Mesenchymal stem cell (in vitro differentiated cells and primary cell): ENCODE measurements at regions not wholly inside any gene's neighbourhood (a gene's known extent, or its start where the extent isn't known, plus 50 kb on each side); places are given as distances from the start of the nearest gene placed in this dataset.

Experiments
- DNase-seq: peaks from one replicate; pipeline ENCODE4 v3.0.0-alpha.2; 2013
- H2AFZ ChIP-seq: one replicate; pipeline ENCODE4 v1.6.1; 2013; ENCODE audit warnings: low read depth, mild to moderate bottlenecking, control low read depth, inconsistent platforms, low read length, moderate library complexity
- H2AK5ac ChIP-seq: 2 replicates; pipeline ENCODE4 v1.6.1; 2013; ENCODE audit warnings: low read length, moderate library complexity, mild to moderate bottlenecking, inconsistent platforms; ENCODE audit not compliant: severe bottlenecking
- H2BK120ac ChIP-seq: one replicate; pipeline ENCODE4 v1.6.1; 2013; ENCODE audit warnings: low read depth, mild to moderate bottlenecking, inconsistent platforms, low read length, moderate library complexity
- H2BK12ac ChIP-seq, 2 experiments: one replicate each; pipeline ENCODE4 v1.6.1; 2013; ENCODE audit warnings: inconsistent platforms in 2 of 2, low read length in 2 of 2, mild to moderate bottlenecking in 2 of 2, moderate library complexity in 2 of 2, control low read depth in 1 of 2
- H2BK15ac ChIP-seq: one replicate; pipeline ENCODE4 v1.6.1; 2013; ENCODE audit warnings: mild to moderate bottlenecking, low read depth, inconsistent platforms; ENCODE audit not compliant: poor library complexity, severe bottlenecking
- H2BK5ac ChIP-seq: 2 replicates; pipeline ENCODE4 v1.6.1; 2013; ENCODE audit warnings: low read depth, mild to moderate bottlenecking, low read length, control low read depth, inconsistent platforms; ENCODE audit not compliant: poor library complexity, severe bottlenecking
- H3K14ac ChIP-seq, 2 experiments: one replicate each; pipeline ENCODE4 v1.6.1; 2013; ENCODE audit warnings: inconsistent platforms in 2 of 2, low read length in 2 of 2, control low read depth in 1 of 2, mild to moderate bottlenecking in 1 of 2, moderate library complexity in 1 of 2
- H3K18ac ChIP-seq, 2 experiments: one replicate each; pipeline ENCODE4 v1.6.1; 2013; ENCODE audit warnings: inconsistent platforms in 2 of 2, low read length in 2 of 2, control low read depth in 1 of 2, low read depth in 1 of 2, mild to moderate bottlenecking in 1 of 2
- H3K23ac ChIP-seq, 2 experiments: one replicate each; pipeline ENCODE4 v1.6.1; 2013; ENCODE audit warnings: inconsistent platforms in 2 of 2, low read length in 2 of 2, mild to moderate bottlenecking in 2 of 2, moderate library complexity in 2 of 2, control low read depth in 1 of 2
- H3K27ac ChIP-seq: 2 replicates; pipeline ENCODE4 v1.5.1; 2013; ENCODE audit warnings: mild to moderate bottlenecking, moderate library complexity, low read length, control low read depth, inconsistent platforms; ENCODE audit not compliant: poor library complexity, severe bottlenecking
- H3K27me3 ChIP-seq, 2 experiments: 2 replicates each; pipeline versions ENCODE4 v1.6.1 to v1.7.0; 2013; ENCODE audit warnings: low read length in 2 of 2, mild to moderate bottlenecking in 2 of 2, moderate library complexity in 2 of 2, control low read depth in 1 of 2, inconsistent platforms in 1 of 2; ENCODE audit not compliant: control insufficient read depth in 1 of 2, insufficient read depth in 1 of 2
- H3K36me3 ChIP-seq, 2 experiments: 2 replicates each; pipeline versions ENCODE4 v1.6.1 to v1.7.0; 2013; ENCODE audit warnings: low read length in 2 of 2, control low read depth in 1 of 2, inconsistent platforms in 1 of 2, low read depth in 1 of 2, mild to moderate bottlenecking in 1 of 2; ENCODE audit not compliant: insufficient read depth in 2 of 2, control insufficient read depth in 1 of 2
- H3K4ac ChIP-seq, 2 experiments: one replicate each; pipeline ENCODE4 v1.6.1; 2013; ENCODE audit warnings: inconsistent platforms in 2 of 2, low read length in 2 of 2, mild to moderate bottlenecking in 2 of 2, moderate library complexity in 2 of 2, control low read depth in 1 of 2, low read depth in 1 of 2
- H3K4me1 ChIP-seq: 2 replicates; pipeline ENCODE4 v1.6.1; 2013; ENCODE audit warnings: low read depth, low read length, control low read depth; ENCODE audit not compliant: control insufficient read depth, insufficient read depth
- H3K4me2 ChIP-seq: 2 replicates; pipeline ENCODE4 v1.6.1; 2013; ENCODE audit warnings: low read length, mild to moderate bottlenecking, inconsistent platforms; ENCODE audit not compliant: poor library complexity, severe bottlenecking
- H3K4me3 ChIP-seq, 2 experiments: 2 replicates each; pipeline versions ENCODE4 v1.5.1 to v1.7.0; 2013; ENCODE audit warnings: low read length in 2 of 2, mild to moderate bottlenecking in 2 of 2, control low read depth in 1 of 2, low read depth in 1 of 2; ENCODE audit not compliant: insufficient read depth in 1 of 2
- H3K79me1 ChIP-seq: replicated peaks from 2 replicates; pipeline ENCODE4 v1.6.1; 2013; ENCODE audit warnings: mild to moderate bottlenecking, control low read depth, low read length, inconsistent platforms; ENCODE audit not compliant: poor library complexity, severe bottlenecking
- H3K9ac ChIP-seq: 2 replicates; pipeline ENCODE4 v1.7.0; 2013; ENCODE audit warnings: mild to moderate bottlenecking, low read length, moderate library complexity
- H3K9me3 ChIP-seq: 2 replicates; pipeline ENCODE4 v1.7.0; 2013; ENCODE audit warnings: mild to moderate bottlenecking, low read length; ENCODE audit not compliant: control insufficient read depth
- H4K8ac ChIP-seq: one replicate; pipeline ENCODE4 v1.6.1; 2013; ENCODE audit warnings: inconsistent platforms, mild to moderate bottlenecking, low read length, moderate library complexity
- H4K91ac ChIP-seq: one replicate; pipeline ENCODE4 v1.6.1; 2013; ENCODE audit warnings: mild to moderate bottlenecking, low read length, inconsistent platforms
- WGBS: methylation state at CpG from one replicate; pipeline ENCODE4 v1.1.7; 2013; ENCODE audit warnings: mixed read lengths; 5-methylcytosine and 5-hydroxymethylcytosine counted together

- no peak overlapping the region for H2BK12ac ChIP-seq
- H3K4me2 ChIP-seq: no peak overlapping the region
- no peak overlapping the region for H4K91ac ChIP-seq
- no peaks in the 10 kb centered on the region for H3K36me3 ChIP-seq
- no peak overlapping the region for H2BK5ac ChIP-seq
- no peak overlapping the region for H3K9ac ChIP-seq
- no peak overlapping the region for H3K4me3 ChIP-seq
- no peak overlapping the region for H4K8ac ChIP-seq
- no peak overlapping the region for H2BK120ac ChIP-seq
- H2BK15ac ChIP-seq: no peak overlapping the region
- H3K4me1 ChIP-seq: no peaks in the 10 kb centered on the region
- no peak for DNase-seq
- no peaks in the 10 kb centered on the region for H3K9me3 ChIP-seq
- H3K23ac ChIP-seq: no peak overlapping the region
- H3K14ac ChIP-seq: no peak overlapping the region
- WGBS: 76% methylated on average over 14 of the region's 16 CpGs
- no peak overlapping the region for H3K27ac ChIP-seq
- no peaks in the 10 kb centered on the region for H3K79me1 ChIP-seq
- H3K27me3 ChIP-seq: peaks cover 0 to 10% of the 10 kb centered on the region in 2 experiments
- H2AK5ac ChIP-seq: no peak overlapping the region
- H3K4ac ChIP-seq: no peak overlapping the region
- H2AFZ ChIP-seq: no peak overlapping the region
- no peak overlapping the region for H3K18ac ChIP-seq
Observed at GRCh38 chr14:104372390-104373054, 207.0 kb upstream of the C14orf180 start.

- Histone ChIP-seq H4K91ac (no peak overlapping the region), H2BK5ac (no peak overlapping the region), H2AFZ (no peak overlapping the region), H3K4me1 (no peaks in the 10 kb centered on the region), H3K4ac (no peak overlapping the region), H3K9ac (no peak overlapping the region), H4K8ac (no peak overlapping the region), H2BK120ac (no peak overlapping the region), H3K27me3 (peaks cover 0 to 15% of the 10 kb centered on the region in 2 experiments), H3K23ac (no peak overlapping the region), H3K4me2 (no peak overlapping the region), H3K4me3 (no peak overlapping the region), H3K79me1 (no peaks in the 10 kb centered on the region), H3K18ac (no peak overlapping the region), H2BK15ac (no peak overlapping the region), H3K9me3 (no peaks in the 10 kb centered on the region), H3K14ac (no peak overlapping the region), H2BK12ac (no peak overlapping the region), H3K36me3 (no peaks in the 10 kb centered on the region), H3K27ac (no peak overlapping the region), H2AK5ac (no peak overlapping the region)
- 83% methylated on average over 26 of the region's 26 CpGs for WGBS
- no peak for DNase-seq
Observed at GRCh38 chr14:104373055-104373854, 206.3 kb upstream of the C14orf180 start.

- Histone ChIP-seq H2AFZ (no peak overlapping the region), H2BK120ac (no peak overlapping the region)
- 85% methylated on average over 33 of the region's 33 CpGs for WGBS
Observed at GRCh38 chr14:104373855-104374717, 205.5 kb upstream of the C14orf180 start.

GRCh38 chr14:104374718-104375080, 204.9 kb upstream of the C14orf180 start:
- 89% methylated on average over 3 of the region's 3 CpGs for WGBS

More at GRCh38 chr14:104373855-104374717, 205.5 kb upstream of the C14orf180 start:
- H2BK12ac ChIP-seq: no peak overlapping the region
- H2BK15ac ChIP-seq: no peak overlapping the region
- H3K36me3 ChIP-seq: no peaks in the 10 kb centered on the region
- H3K9ac ChIP-seq: no peak overlapping the region
- no peaks in the 10 kb centered on the region for H3K79me1 ChIP-seq
- H3K4ac ChIP-seq: no peak overlapping the region
- no peaks in the 10 kb centered on the region for H3K4me1 ChIP-seq
- H3K27me3 ChIP-seq: peaks cover 0 to 16% of the 10 kb centered on the region in 2 experiments
- no peak overlapping the region for H3K4me3 ChIP-seq
- H2BK5ac ChIP-seq: no peak overlapping the region
- no peak overlapping the region for H4K8ac ChIP-seq
- no peak overlapping the region for H3K4me2 ChIP-seq
- no peaks in the 10 kb centered on the region for H3K9me3 ChIP-seq
- no peak overlapping the region for H3K27ac ChIP-seq
- DNase-seq: no peak
- no peak overlapping the region for H2AK5ac ChIP-seq
- no peak overlapping the region for H4K91ac ChIP-seq
- H3K14ac ChIP-seq: no peak overlapping the region
- H3K23ac ChIP-seq: no peak overlapping the region
- H3K18ac ChIP-seq: no peak overlapping the region

More at GRCh38 chr14:104374718-104375080, 204.9 kb upstream of the C14orf180 start:
- Histone ChIP-seq H3K23ac (no peak overlapping the region), H2BK12ac (no peak overlapping the region), H3K4me2 (no peak overlapping the region), H3K79me1 (no peaks in the 10 kb centered on the region), H3K4me1 (no peaks in the 10 kb centered on the region), H2AFZ (no peak overlapping the region), H3K9ac (no peak overlapping the region), H3K4me3 (no peak overlapping the region), H3K27me3 (peaks cover 0 to 20% of the 10 kb centered on the region in 2 experiments), H3K14ac (no peak overlapping the region), H4K8ac (no peak overlapping the region), H3K9me3 (no peaks in the 10 kb centered on the region), H3K36me3 (no peaks in the 10 kb centered on the region), H2AK5ac (no peak overlapping the region), H4K91ac (no peak overlapping the region), H2BK15ac (no peak overlapping the region), H3K18ac (no peak overlapping the region), H2BK5ac (no peak overlapping the region), H3K4ac (no peak overlapping the region), H3K27ac (no peak overlapping the region), H2BK120ac (no peak overlapping the region)
- DNase-seq: no peak
